PC-9 (cell line): ENCODE measurements at regions not wholly inside any gene's neighbourhood (a gene's known extent, or its start where the extent isn't known, plus 50 kb on each side); places are given as distances from the start of the nearest gene placed in this dataset.

Experiments
- CTCF ChIP-seq: fragments of 200-600 bp; sonication (generic); conservative IDR thresholded peaks from 2 replicates; pipeline ENCODE4 v1.6.1; 2017; ENCODE audit warnings: mixed run types, antibody characterized with exemption, mild to moderate bottlenecking, moderate library complexity
- EZH2 ChIP-seq: fragments of 200-600 bp; sonication (generic); IDR thresholded peaks from 2 replicates; pipeline ENCODE4 v1.8.0; 2017; ENCODE audit warnings: antibody characterized with exemption, low read depth

- TF ChIP-seq CTCF (no peak), EZH2 (no peak)
Measured at GRCh38 chr9:32844259-32844658, 60.9 kb downstream of the TMEM215 start.
